SH-SY5Y (cell line): ENCODE measurements at regions not wholly inside any gene's neighbourhood (a gene's known extent, or its start where the extent isn't known, plus 50 kb on each side); places are given as distances from the start of the nearest gene placed in this dataset.

ENCODE experiments used
- GATA2 ChIP-seq: IDR thresholded peaks from 2 replicates; pipeline ENCODE4 v1.6.1; 2011; ENCODE audit warnings: mild to moderate bottlenecking, low read depth, low read length
- GATA3 ChIP-seq: IDR thresholded peaks from 2 replicates; pipeline ENCODE4 v1.6.1; 2011; ENCODE audit warnings: low read depth, mild to moderate bottlenecking, low read length, moderate library complexity

GRCh38 chr3:20458994-20459716, 273.1 kb upstream of the SGO1 start:
- no peak for TF ChIP-seq GATA2
- TF ChIP-seq GATA3: no peak
